Heart right ventricle (tissue), 16 donors: ENCODE measurements at regions not wholly inside any gene's neighbourhood (a gene's known extent, or its start where the extent isn't known, plus 50 kb on each side); places are given as distances from the start of the nearest gene placed in this dataset.
A peak's percentile ranks its signal among the peaks of the same experiment; 100 is the strongest.

Source experiments
- ATAC-seq, 8 donors: fragments of 200-7000 bp; cut with Tn5 transposase; one replicate each; pipeline ENCODE4 v1.9.1; 2020; ENCODE audit warnings: mild to moderate bottlenecking in 8 of 8, moderate library complexity in 8 of 8, moderate number of reproducible peaks in 1 of 8
- DNase-seq, 2 donors: peaks; one replicate each; pipeline ENCODE4 v3.0.0-alpha.2; 2020
- H3K27ac ChIP-seq, 10 donors: fragments of 200-600 bp; sonication (generic) in 2 of 10; one replicate each; pipeline versions ENCODE4 v1.5.0 to v1.8.0; 2020 to 2022; ENCODE audit warnings: mild to moderate bottlenecking in 3 of 10
- H3K27me3 ChIP-seq, 7 donors: fragments of 200-600 bp; one replicate each; pipeline ENCODE4 v1.8.0; 2021 to 2022; ENCODE audit warnings: mild to moderate bottlenecking in 2 of 7
- H3K36me3 ChIP-seq, 9 donors: fragments of 200-600 bp; sonication (generic) in 1 of 9; one replicate each; pipeline versions ENCODE4 v1.5.0 to v1.8.0; 2020 to 2022; ENCODE audit warnings: mild to moderate bottlenecking in 2 of 9
- H3K4me1 ChIP-seq, 9 donors: fragments of 200-600 bp; sonication (generic) in 1 of 9; one replicate each; pipeline versions ENCODE4 v1.5.0 to v1.8.0; 2020 to 2022; ENCODE audit warnings: mild to moderate bottlenecking in 4 of 9
- H3K4me3 ChIP-seq, 10 donors: fragments of 200-600 bp; sonication (generic) in 2 of 10; one replicate each; pipeline versions ENCODE4 v1.5.0 to v1.8.0; 2020 to 2022; ENCODE audit warnings: mild to moderate bottlenecking in 7 of 10, moderate library complexity in 2 of 10
- H3K9me3 ChIP-seq, 11 donors: fragments of 200-600 bp in 10 of 11; sonication (generic) in 2 of 11; one replicate each; pipeline versions ENCODE4 v1.5.0 to v1.8.0; 2013 to 2022; ENCODE audit warnings: mild to moderate bottlenecking in 2 of 11, control low read depth in 1 of 11, moderate library complexity in 1 of 11
- CTCF ChIP-seq, 9 donors: fragments of 200-600 bp; sonication (generic) in 2 of 9; IDR thresholded peaks; one replicate each; pipeline versions ENCODE4 v1.5.0 to v1.8.0; 2021 to 2022; ENCODE audit warnings: antibody characterized with exemption in 9 of 9, mild to moderate bottlenecking in 5 of 9, moderate library complexity in 1 of 9
- WGBS, 2 donors: extraction: QIAGEN DNeasy Blood & Tissue Kit; methylation state at CpG; one replicate each; pipeline ENCODE4 v1.1.7; 2013; ENCODE audit warnings: inconsistent platforms in 1 of 2; 5-methylcytosine and 5-hydroxymethylcytosine counted together
- intact Hi-C, 10 donors: fragments of 100-400 bp; cut with DNase I; formaldehyde crosslinking; loops; one replicate each; pipeline versions ENCODE4 v1.11.1 to v1.14.2; 2022
- donor health status: Arrhythmogenic right ventricular cardiomyopathy.
- donor health status: ischemic (EF 13 %, LVEDD 7.1; RV severe dilation, severe dysfunction).
- donor health status: healthy with polysubstance abuse.
- donor health status: DM: no; HTN: yes; CAD: no.
- donor health status: DM: no; HTN: no; CAD: no.
- donor health status: ischemic (EF 25% LVEDD 6.9; RV normal size, moderate dysfunction).
- donor health status: ischemic (EF 25% LVEDD 5.7; RV mildly dilated, moderate dysfunction).
- donor health status: healthy.
- donor health status: DM: yes; HTN: yes; CAD: no.
- donor health status: Ischemic cardiomyopathy.
- donor health status: ischemic (EF 35%, LVEDD 5.7; RV mildly dilated, moderate dysfunction).
- donor health status: nonischemic (EF 11% LVEDD 7.7; RV severe dilation, severe dysfunction).
- donor health status: DM: yes; HTN: yes; CAD: no.
- donor health status: PGD.
- donor health status: ischemic (EF 29% LVEDD 5.4; RV normal size, mild dysfunction).
- donor health status: nonischemic (EF 23%, LVEDD 6.1; RV moderate dilation, normal function).

DNA sequence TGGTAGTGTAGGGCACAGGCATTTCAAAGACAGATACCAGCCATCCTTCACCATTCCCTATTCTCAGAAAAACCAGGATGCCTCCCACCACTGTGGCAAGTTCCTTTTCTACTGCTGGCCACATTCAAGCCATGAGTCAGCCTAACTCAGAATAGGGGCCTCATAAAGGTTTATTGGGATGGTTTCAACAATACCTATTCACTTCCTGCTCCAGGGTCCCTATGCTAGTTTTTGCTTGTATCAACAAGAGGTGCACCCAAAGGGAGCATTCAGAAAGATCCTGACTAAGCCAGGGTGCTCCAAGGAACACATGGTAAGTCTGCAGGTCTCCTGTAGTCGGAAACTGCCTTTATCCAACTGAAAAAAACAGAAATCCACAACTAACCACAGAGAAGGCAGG is 76.9 kb upstream of the EGR2 start:
- no peak for DNase-seq
- Histone ChIP-seq H3K4me3 (no peak overlapping the region), H3K4me1 (no peaks in the 10 kb centered on the region), H3K27me3 (peaks cover 0 to 28% (median 8%) of the 10 kb centered on the region in 7 donors), H3K9me3 (no peaks in the 10 kb centered on the region), H3K27ac (no peak overlapping the region), H3K36me3 (no peaks in the 10 kb centered on the region)
- 85 to 86% methylated on average over 1 of the region's 1 CpG for WGBS, 2 donors
- intact Hi-C loops, result no loop called here
- ATAC-seq, result no peak
- TF ChIP-seq CTCF (IDR thresholded peaks at IDR 0.05), result no peak

DNA sequence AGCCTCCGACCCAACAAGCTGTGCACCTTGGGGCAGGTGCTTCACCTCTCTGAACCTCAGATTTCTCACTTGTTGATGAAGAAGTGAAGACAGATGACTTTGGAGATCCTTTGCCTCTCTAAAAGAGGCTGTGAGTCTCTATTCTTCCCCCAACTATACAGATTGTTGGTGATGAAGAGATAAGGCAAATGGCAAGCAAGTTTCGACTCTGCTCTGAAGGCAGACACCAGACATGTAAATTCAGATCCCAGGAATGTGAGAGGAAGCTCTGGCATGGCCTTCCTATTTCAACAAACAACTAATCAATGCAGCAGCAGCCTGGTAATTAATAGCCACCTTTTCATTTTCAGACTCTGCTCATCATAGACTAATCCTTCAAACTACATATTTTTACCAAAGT is 74.2 kb upstream of the EGR2 start:
- Histone ChIP-seq H3K4me3 (no peak overlapping the region), H3K27ac (no peak overlapping the region), H3K27me3 (peaks cover 0 to 28% (median 8%) of the 10 kb centered on the region in 7 donors), H3K9me3 (no peaks in the 10 kb centered on the region), H3K36me3 (no peaks in the 10 kb centered on the region), H3K4me1 (peaks cover 0 to 8% (median 0%) of the 10 kb centered on the region in 9 donors)
- DNase-seq (no peak), ATAC-seq (no peak)
- intact Hi-C loops, result no loop called here
- 78 to 84% methylated on average over 2 of the region's 2 CpGs for WGBS, 2 donors
- no peak for TF ChIP-seq CTCF (IDR thresholded peaks at IDR 0.05)

- DNase-seq (no peak), ATAC-seq (peak in 5 of 8 donors; percentile 64 to 90 (median 68))
- TF ChIP-seq CTCF (IDR thresholded peaks at IDR 0.05), result no peak
- WGBS, 2 donors, result 55 to 65% methylated on average over 2 of the region's 2 CpGs
- no peaks in the 10 kb centered on the region for H3K9me3 ChIP-seq
- intact Hi-C loops, result no loop called here
- H3K4me3 ChIP-seq, result no peak overlapping the region
- no peaks in the 10 kb centered on the region for H3K36me3 ChIP-seq
- H3K27ac ChIP-seq, result no peak overlapping the region
- H3K4me1 ChIP-seq, result peaks cover 0 to 8% (median 0%) of the 10 kb centered on the region in 9 donors
- peaks cover 0 to 38% (median 19%) of the 10 kb centered on the region in 7 donors for H3K27me3 ChIP-seq
Measured at GRCh38 chr10:62887642-62888041, 71.5 kb upstream of the EGR2 start.

- Histone ChIP-seq H3K4me3 (no peak overlapping the region), H3K27ac (no peak overlapping the region), H3K4me1 (peaks cover 0 to 8% (median 0%) of the 10 kb centered on the region in 9 donors), H3K9me3 (no peaks in the 10 kb centered on the region), H3K36me3 (no peaks in the 10 kb centered on the region), H3K27me3 (peaks cover 0 to 53% (median 22%) of the 10 kb centered on the region in 7 donors)
- no peak for DNase-seq
- peak in 5 of 8 donors; percentile 28 to 89 (median 79) for ATAC-seq
- intact Hi-C loops, result no loop called here
- WGBS, 2 donors, result 29 to 38% methylated on average over 7 of the region's 7 CpGs
- no peak for TF ChIP-seq CTCF (IDR thresholded peaks at IDR 0.05)
Measured at GRCh38 chr10:62885684-62886461, 69.7 kb upstream of the EGR2 start.
